Breast epithelium (tissue), 4 donors: ENCODE measurements at regions not wholly inside any gene's neighbourhood (a gene's known extent, or its start where the extent isn't known, plus 50 kb on each side); places are given as distances from the start of the nearest gene placed in this dataset.

Source experiments
- DNase-seq, 2 donors: peaks; one replicate each; pipeline ENCODE4 v3.0.0-alpha.2; 2019; ENCODE audit warnings: low spot score in 2 of 2
- H3K27ac ChIP-seq, 2 donors: fragments of 200-600 bp; sonication (generic) in 1 of 2; one replicate each; pipeline ENCODE4 v1.5.1; 2016 to 2019; ENCODE audit warnings: mild to moderate bottlenecking in 1 of 2
- H3K27me3 ChIP-seq, 2 donors: fragments of 200-600 bp; sonication (generic) in 1 of 2; one replicate each; pipeline versions ENCODE4 v1.5.1 to v1.6.0; 2017 to 2019; ENCODE audit warnings: control low read depth in 1 of 2, mild to moderate bottlenecking in 1 of 2
- H3K36me3 ChIP-seq: fragments of 200-600 bp; one replicate; pipeline ENCODE4 v1.5.1; 2019
- H3K4me1 ChIP-seq, 2 donors: fragments of 200-600 bp; sonication (generic); one replicate each; pipeline ENCODE4 v1.5.1; 2016 to 2019; ENCODE audit warnings: control low read depth in 1 of 2
- H3K4me3 ChIP-seq, 3 donors: fragments of 200-600 bp; sonication (generic); 1 replicate in 2 of 3; 2 replicates in 1 of 3; pipeline ENCODE4 v1.5.1; 2016 to 2019; ENCODE audit warnings: mild to moderate bottlenecking in 3 of 3, moderate library complexity in 2 of 3
- H3K9me3 ChIP-seq, 2 donors: fragments of 200-600 bp; sonication (generic) in 1 of 2; one replicate each; pipeline ENCODE4 v1.5.1; 2016 to 2019; ENCODE audit warnings: control low read depth in 1 of 2
- POLR2A ChIP-seq: fragments of 450-650 bp; IDR thresholded peaks from one replicate; pipeline ENCODE4 v1.6.1; 2016; ENCODE audit warnings: antibody characterized with exemption, mild to moderate bottlenecking, moderate library complexity
- POLR2AphosphoS5 ChIP-seq, 3 donors: sonication (generic); formaldehyde crosslinking; IDR thresholded peaks; one replicate each; pipeline ENCODE4 v1.6.1; 2017; ENCODE audit warnings: antibody characterized with exemption in 3 of 3
- intact Hi-C: fragments of 100-400 bp; cut with DNase I; formaldehyde crosslinking; loops from one replicate; pipeline ENCODE4 v1.15.1; 2023; ENCODE audit warnings: low total_unique reads
- TF ChIP-seq, protein P1 (sequence below), 3 donors: fragments of 450-650 bp; IDR thresholded peaks; one replicate each; pipeline ENCODE4 v1.5.1; 2016 to 2017; ENCODE audit warnings: antibody characterized with exemption in 3 of 3, mild to moderate bottlenecking in 3 of 3, moderate library complexity in 3 of 3

DNA sequence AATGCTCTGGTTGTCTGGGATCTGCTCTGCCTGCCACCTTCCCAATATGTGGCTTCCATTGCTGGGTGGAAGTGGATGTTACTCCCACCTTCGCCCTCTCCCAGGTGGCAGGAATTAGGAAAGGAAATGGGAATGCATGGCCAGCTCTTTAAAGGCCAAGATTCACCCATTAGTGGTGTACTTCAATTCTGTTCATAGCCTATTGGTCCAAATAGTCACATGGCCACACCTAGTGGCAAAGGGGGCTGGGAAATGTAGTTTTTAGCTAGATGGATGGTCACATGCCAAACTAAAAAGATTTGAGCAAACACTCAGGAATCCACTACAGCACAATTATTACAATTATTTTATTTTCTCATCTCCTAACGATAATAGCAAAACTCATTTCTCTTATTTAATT, 135.1 kb downstream of the NPY start:
- Histone ChIP-seq H3K9me3 (no peaks in the 10 kb centered on the region), H3K27me3 (no peaks in the 10 kb centered on the region), H3K36me3 (no peaks in the 10 kb centered on the region), H3K4me1 (no peaks in the 10 kb centered on the region), H3K27ac (no peak overlapping the region), H3K4me3 (no peak overlapping the region)
- intact Hi-C loops = no loop called here
- TF ChIP-seq, protein P1, sequence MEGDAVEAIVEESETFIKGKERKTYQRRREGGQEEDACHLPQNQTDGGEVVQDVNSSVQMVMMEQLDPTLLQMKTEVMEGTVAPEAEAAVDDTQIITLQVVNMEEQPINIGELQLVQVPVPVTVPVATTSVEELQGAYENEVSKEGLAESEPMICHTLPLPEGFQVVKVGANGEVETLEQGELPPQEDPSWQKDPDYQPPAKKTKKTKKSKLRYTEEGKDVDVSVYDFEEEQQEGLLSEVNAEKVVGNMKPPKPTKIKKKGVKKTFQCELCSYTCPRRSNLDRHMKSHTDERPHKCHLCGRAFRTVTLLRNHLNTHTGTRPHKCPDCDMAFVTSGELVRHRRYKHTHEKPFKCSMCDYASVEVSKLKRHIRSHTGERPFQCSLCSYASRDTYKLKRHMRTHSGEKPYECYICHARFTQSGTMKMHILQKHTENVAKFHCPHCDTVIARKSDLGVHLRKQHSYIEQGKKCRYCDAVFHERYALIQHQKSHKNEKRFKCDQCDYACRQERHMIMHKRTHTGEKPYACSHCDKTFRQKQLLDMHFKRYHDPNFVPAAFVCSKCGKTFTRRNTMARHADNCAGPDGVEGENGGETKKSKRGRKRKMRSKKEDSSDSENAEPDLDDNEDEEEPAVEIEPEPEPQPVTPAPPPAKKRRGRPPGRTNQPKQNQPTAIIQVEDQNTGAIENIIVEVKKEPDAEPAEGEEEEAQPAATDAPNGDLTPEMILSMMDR (IDR thresholded peaks at IDR 0.05) = no peak
- no peak for TF ChIP-seq POLR2AphosphoS5 (IDR thresholded peaks at IDR 0.05)
- TF ChIP-seq POLR2A = no peak
- DNase-seq = no peak

GRCh38 chr7:24419511-24419910, 135.5 kb downstream of the NPY start:
- peak overlapping the region in 1 of 2 donors; percentile 9 for H3K27ac ChIP-seq
- no peak overlapping the region for H3K4me3 ChIP-seq
- no peaks in the 10 kb centered on the region for H3K4me1 ChIP-seq
- intact Hi-C loops = no loop called here
- no peak for DNase-seq
- no peaks in the 10 kb centered on the region for H3K9me3 ChIP-seq
- no peak for TF ChIP-seq POLR2A
- TF ChIP-seq, protein P1 (IDR thresholded peaks at IDR 0.05) = no peak
- TF ChIP-seq POLR2AphosphoS5 (IDR thresholded peaks at IDR 0.05) = no peak
- no peaks in the 10 kb centered on the region for H3K27me3 ChIP-seq
- no peaks in the 10 kb centered on the region for H3K36me3 ChIP-seq

GRCh38 chr7:24422441-24423010, 138.5 kb downstream of the NPY start:
- Histone ChIP-seq H3K27ac (no peak overlapping the region), H3K9me3 (peaks cover 6 to 11% of the 10 kb centered on the region in 2 donors), H3K36me3 (no peaks in the 10 kb centered on the region), H3K27me3 (no peaks in the 10 kb centered on the region), H3K4me3 (no peak overlapping the region), H3K4me1 (no peaks in the 10 kb centered on the region)
- DNase-seq = no peak
- intact Hi-C loops = no loop called here
- TF ChIP-seq POLR2AphosphoS5 (IDR thresholded peaks at IDR 0.05) (no peak), POLR2A (no peak)
- TF ChIP-seq, protein P1 (IDR thresholded peaks at IDR 0.05) = no peak

- H3K27me3 ChIP-seq = no peaks in the 10 kb centered on the region
- TF ChIP-seq POLR2AphosphoS5 (IDR thresholded peaks at IDR 0.05) = no peak
- no peaks in the 10 kb centered on the region for H3K36me3 ChIP-seq
- no peak for DNase-seq
- no peaks in the 10 kb centered on the region for H3K4me1 ChIP-seq
- intact Hi-C loops = no loop called here
- no peak overlapping the region for H3K27ac ChIP-seq
- peaks cover 6 to 11% of the 10 kb centered on the region in 2 donors for H3K9me3 ChIP-seq
- no peak overlapping the region for H3K4me3 ChIP-seq
These were observed 141.7 kb downstream of the NPY start for GRCh38 chr7:24425664-24426063.

DNA sequence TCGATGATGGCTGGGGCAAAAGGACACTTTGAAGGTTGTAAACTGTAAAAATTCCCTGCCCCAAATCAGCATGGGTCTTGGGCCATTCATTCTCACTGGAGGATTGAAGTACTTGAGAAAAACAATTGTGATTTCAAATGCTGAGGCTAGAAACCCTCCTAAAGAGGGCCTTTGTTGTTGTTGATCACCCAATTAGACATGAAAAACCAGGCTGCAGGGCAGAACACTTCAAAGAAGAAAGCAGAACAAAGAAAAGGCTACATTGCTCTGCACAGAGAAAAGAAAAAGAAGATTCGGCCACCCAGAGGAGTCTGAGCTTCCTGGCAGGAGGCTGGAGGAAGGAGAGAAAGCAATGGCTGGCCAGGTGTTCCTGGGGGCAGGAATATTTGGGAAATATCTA, 143.1 kb downstream of the NPY start:
- H3K27ac ChIP-seq = no peak overlapping the region
- DNase-seq = no peak
- no peaks in the 10 kb centered on the region for H3K4me1 ChIP-seq
- no peak overlapping the region for H3K4me3 ChIP-seq
- no peaks in the 10 kb centered on the region for H3K27me3 ChIP-seq
- TF ChIP-seq, protein P1 (IDR thresholded peaks at IDR 0.05) = no peak
- TF ChIP-seq POLR2A (no peak), POLR2AphosphoS5 (IDR thresholded peaks at IDR 0.05) (no peak)
- intact Hi-C loops = no loop called here
- H3K9me3 ChIP-seq = peaks cover 6 to 11% of the 10 kb centered on the region in 2 donors
- no peaks in the 10 kb centered on the region for H3K36me3 ChIP-seq

DNA sequence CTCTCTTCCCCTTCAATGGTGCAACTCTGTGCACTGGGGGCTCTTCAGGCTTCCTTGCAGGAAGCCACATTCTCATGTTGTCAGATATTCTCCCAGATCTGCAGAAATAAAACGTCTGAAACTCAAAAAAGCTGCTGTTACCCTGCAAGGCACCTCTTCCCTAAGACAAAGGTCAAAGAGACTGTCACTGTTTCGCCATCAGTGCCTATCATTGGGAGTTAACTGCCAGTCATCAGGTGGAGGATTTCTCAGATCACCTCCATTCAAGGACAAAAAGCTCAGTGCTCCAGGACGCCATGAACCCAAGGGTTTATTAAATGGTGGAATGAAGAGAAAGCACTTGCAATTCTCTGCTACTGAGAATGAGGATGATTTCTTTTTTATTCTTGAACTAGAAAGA, 144.6 kb upstream of the PALS2 start:
- TF ChIP-seq, protein P1 (IDR thresholded peaks at IDR 0.05) = no peak
- no peak for TF ChIP-seq POLR2A
- no peak for TF ChIP-seq POLR2AphosphoS5 (IDR thresholded peaks at IDR 0.05)
- Histone ChIP-seq H3K4me1 (no peaks in the 10 kb centered on the region), H3K4me3 (no peak overlapping the region), H3K27me3 (no peaks in the 10 kb centered on the region), H3K36me3 (no peaks in the 10 kb centered on the region), H3K9me3 (peaks cover 6 to 11% of the 10 kb centered on the region in 2 donors), H3K27ac (no peak overlapping the region)
- no peak for DNase-seq
- intact Hi-C loops = no loop called here
